Smooth muscle cell (in vitro differentiated cells): ENCODE measurements at regions not wholly inside any gene's neighbourhood (a gene's known extent, or its start where the extent isn't known, plus 50 kb on each side); places are given as distances from the start of the nearest gene placed in this dataset.

Source experiments
- DNase-seq: peaks from one replicate; lab custom pipeline; 2025; ENCODE audit not compliant: unreplicated experiment; lab: John Stamatoyannopoulos, UW
- H2AFZ ChIP-seq: fragments of 200-600 bp; sonication (generic); 2 replicates; pipeline ENCODE4 v1.6.0; 2016; ENCODE audit warnings: antibody characterized with exemption, low read depth, mild to moderate bottlenecking
- H3F3A ChIP-seq: fragments of 200-600 bp; sonication (generic); 2 replicates; pipeline ENCODE4 v1.6.0; 2017; ENCODE audit warnings: antibody characterized with exemption, low read depth
- H3K27ac ChIP-seq: fragments of 200-600 bp; sonication (generic); 2 replicates; pipeline ENCODE4 v1.5.1; 2016; ENCODE audit warnings: low read depth, mild to moderate bottlenecking
- H3K27me3 ChIP-seq: fragments of 200-600 bp; sonication (generic); 2 replicates; pipeline ENCODE4 v1.6.1; 2016; ENCODE audit warnings: low read depth, mild to moderate bottlenecking
- H3K36me3 ChIP-seq: fragments of 200-600 bp; sonication (generic); 2 replicates; pipeline ENCODE4 v1.5.1; 2016; ENCODE audit warnings: low read depth
- H3K4me1 ChIP-seq: fragments of 200-600 bp; sonication (generic); 2 replicates; pipeline ENCODE4 v1.5.1; 2016; ENCODE audit warnings: low read depth
- H3K4me2 ChIP-seq: fragments of 200-600 bp; sonication (generic); 2 replicates; pipeline ENCODE4 v1.6.0; 2016; ENCODE audit warnings: mild to moderate bottlenecking
- H3K4me3 ChIP-seq: fragments of 200-600 bp; sonication (generic); 2 replicates; pipeline ENCODE4 v1.5.1; 2016; ENCODE audit warnings: mild to moderate bottlenecking
- H3K79me2 ChIP-seq: fragments of 200-600 bp; sonication (generic); 2 replicates; pipeline ENCODE4 v1.6.0; 2016; ENCODE audit warnings: low read depth, mild to moderate bottlenecking
- H3K9ac ChIP-seq: fragments of 200-600 bp; sonication (generic); 2 replicates; pipeline ENCODE4 v1.6.0; 2016; ENCODE audit warnings: low read depth
- H3K9me3 ChIP-seq: fragments of 200-600 bp; sonication (generic); replicated peaks from 2 replicates; pipeline ENCODE4 v1.5.1; 2016; ENCODE audit warnings: low read depth
- H4K20me1 ChIP-seq: fragments of 200-600 bp; sonication (generic); 2 replicates; pipeline ENCODE4 v1.6.0; 2016; ENCODE audit warnings: low read depth
- WGBS: methylation state at CpG from one replicate; pipeline ENCODE4 v1.1.7; 2016; ENCODE audit warnings: low lambda C conversion rate; 5-methylcytosine and 5-hydroxymethylcytosine counted together
- TF ChIP-seq, protein P1 (sequence below): fragments of 200-600 bp; sonication (generic); IDR thresholded peaks from 2 replicates; pipeline ENCODE4 v1.5.1; 2017; ENCODE audit warnings: borderline replicate concordance, mild to moderate bottlenecking, antibody characterized with exemption; ENCODE audit not compliant: insufficient read depth, poor library complexity, severe bottlenecking

DNA sequence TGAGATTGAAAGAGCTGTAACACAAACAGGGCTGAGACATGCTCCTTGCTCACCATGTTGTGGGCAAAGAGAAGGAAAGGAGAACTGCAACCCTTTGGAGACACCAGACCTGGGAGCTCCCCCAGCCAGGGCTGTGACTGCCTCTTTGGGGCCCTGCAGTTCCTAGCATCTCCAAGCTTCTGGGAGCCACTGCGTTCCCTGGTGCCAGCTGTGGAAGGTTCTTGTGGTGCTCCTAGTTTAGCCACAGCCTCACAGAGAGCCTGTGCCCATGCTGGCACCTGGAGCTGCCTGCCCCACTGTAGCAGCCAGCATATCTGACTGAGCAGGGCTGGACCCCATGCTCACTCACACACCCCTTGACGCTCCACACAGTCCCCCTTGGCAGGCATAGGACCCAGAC is 141.7 kb downstream of the PDHA2 start:
- 100% methylated on average over 2 of the region's 2 CpGs for WGBS
- no peaks in the 10 kb centered on the region for H4K20me1 ChIP-seq
- H3K27ac ChIP-seq: no peak overlapping the region
- no peaks in the 10 kb centered on the region for H3K79me2 ChIP-seq
- H3K9me3 ChIP-seq: no peaks in the 10 kb centered on the region
- no peak overlapping the region for H3K9ac ChIP-seq
- H3K4me3 ChIP-seq: no peak overlapping the region
- H3K36me3 ChIP-seq: no peaks in the 10 kb centered on the region
- no peaks in the 10 kb centered on the region for H3K4me1 ChIP-seq
- H3K27me3 ChIP-seq: no peaks in the 10 kb centered on the region
- TF ChIP-seq, protein P1, sequence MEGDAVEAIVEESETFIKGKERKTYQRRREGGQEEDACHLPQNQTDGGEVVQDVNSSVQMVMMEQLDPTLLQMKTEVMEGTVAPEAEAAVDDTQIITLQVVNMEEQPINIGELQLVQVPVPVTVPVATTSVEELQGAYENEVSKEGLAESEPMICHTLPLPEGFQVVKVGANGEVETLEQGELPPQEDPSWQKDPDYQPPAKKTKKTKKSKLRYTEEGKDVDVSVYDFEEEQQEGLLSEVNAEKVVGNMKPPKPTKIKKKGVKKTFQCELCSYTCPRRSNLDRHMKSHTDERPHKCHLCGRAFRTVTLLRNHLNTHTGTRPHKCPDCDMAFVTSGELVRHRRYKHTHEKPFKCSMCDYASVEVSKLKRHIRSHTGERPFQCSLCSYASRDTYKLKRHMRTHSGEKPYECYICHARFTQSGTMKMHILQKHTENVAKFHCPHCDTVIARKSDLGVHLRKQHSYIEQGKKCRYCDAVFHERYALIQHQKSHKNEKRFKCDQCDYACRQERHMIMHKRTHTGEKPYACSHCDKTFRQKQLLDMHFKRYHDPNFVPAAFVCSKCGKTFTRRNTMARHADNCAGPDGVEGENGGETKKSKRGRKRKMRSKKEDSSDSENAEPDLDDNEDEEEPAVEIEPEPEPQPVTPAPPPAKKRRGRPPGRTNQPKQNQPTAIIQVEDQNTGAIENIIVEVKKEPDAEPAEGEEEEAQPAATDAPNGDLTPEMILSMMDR: no peak
- DNase-seq: no peak
- H3K4me2 ChIP-seq: no peak overlapping the region
- H3F3A ChIP-seq: no peaks in the 10 kb centered on the region
- no peak overlapping the region for H2AFZ ChIP-seq

DNA sequence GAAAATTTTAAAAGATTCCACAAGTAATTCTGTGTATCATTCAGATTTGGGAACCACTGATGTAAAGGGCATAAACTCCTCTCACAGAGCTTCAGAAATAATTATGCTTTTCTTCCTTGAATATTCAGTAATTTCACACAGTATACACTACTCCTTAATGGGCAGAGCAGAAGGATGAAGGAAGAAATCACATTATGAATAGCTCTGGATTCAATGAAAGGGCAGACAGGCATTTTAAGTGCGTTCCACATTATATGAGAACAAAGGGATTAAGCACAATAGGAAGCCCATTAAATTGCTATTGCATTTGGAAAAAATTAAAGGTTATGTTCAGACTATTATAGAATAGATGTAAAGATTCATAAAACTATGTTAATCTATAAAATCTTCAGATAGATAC is 142.6 kb downstream of the PDHA2 start:
- Histone ChIP-seq H3K9me3 (no peaks in the 10 kb centered on the region), H3K9ac (no peak overlapping the region), H3K27me3 (no peaks in the 10 kb centered on the region), H3K4me1 (no peaks in the 10 kb centered on the region), H3K4me3 (no peak overlapping the region), H3K79me2 (no peaks in the 10 kb centered on the region), H3F3A (no peaks in the 10 kb centered on the region), H3K36me3 (no peaks in the 10 kb centered on the region), H3K27ac (no peak overlapping the region), H2AFZ (no peak overlapping the region), H3K4me2 (no peak overlapping the region), H4K20me1 (no peaks in the 10 kb centered on the region)
- 95% methylated on average over 1 of the region's 1 CpG for WGBS
- no peak for DNase-seq
- TF ChIP-seq, protein P1: no peak

DNA sequence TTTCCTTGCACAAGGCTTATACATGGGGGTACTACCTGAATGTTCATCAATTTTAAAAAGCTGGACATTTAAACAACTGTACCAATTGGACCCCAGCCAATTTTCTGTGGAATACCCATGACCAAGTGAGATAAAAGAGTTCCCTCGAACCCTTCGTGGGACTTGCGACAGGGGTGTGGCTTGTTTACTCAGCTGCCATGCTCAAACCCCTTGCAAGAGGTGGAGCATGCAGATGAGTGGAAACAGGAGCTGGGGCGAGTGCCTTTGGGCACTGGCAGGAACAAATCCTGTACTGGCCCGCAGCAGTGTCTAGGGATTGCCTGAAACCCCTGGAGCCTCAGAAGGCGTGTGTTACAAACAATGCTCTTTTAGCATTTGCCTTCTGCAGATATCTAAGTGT is 144.2 kb downstream of the PDHA2 start:
- Histone ChIP-seq H3K79me2 (no peaks in the 10 kb centered on the region), H2AFZ (no peak overlapping the region), H3K4me3 (no peak overlapping the region), H3K36me3 (no peaks in the 10 kb centered on the region), H3K27ac (no peak overlapping the region), H3K4me2 (no peak overlapping the region), H3K9ac (no peak overlapping the region), H3K4me1 (no peaks in the 10 kb centered on the region), H4K20me1 (no peaks in the 10 kb centered on the region), H3F3A (no peaks in the 10 kb centered on the region), H3K27me3 (no peaks in the 10 kb centered on the region), H3K9me3 (no peaks in the 10 kb centered on the region)
- DNase-seq: no peak
- WGBS: 93% methylated on average over 6 of the region's 6 CpGs
- TF ChIP-seq, protein P1: no peak

DNA sequence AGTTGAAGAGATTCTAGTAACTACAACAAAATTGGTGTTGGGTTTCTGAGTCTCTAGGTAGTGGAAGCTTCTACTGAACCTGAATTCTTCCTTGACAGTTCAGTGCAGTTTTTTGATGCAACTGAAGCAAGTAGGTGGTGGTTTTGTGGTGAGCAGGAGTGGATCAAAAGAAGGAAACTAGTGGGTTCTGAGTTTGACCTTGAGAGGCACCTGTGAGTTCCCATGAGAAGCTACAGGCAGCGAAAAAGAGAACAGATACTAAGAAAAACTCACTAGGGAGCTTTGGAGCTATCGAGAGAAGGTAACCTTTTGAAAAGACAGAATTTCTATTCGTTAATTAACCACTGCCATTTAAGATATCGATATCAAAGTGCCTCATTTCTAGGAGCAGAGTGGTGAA is 145.2 kb downstream of the PDHA2 start:
- no peaks in the 10 kb centered on the region for H3K4me1 ChIP-seq
- DNase-seq: no peak
- no peaks in the 10 kb centered on the region for H4K20me1 ChIP-seq
- H3K79me2 ChIP-seq: no peaks in the 10 kb centered on the region
- no peaks in the 10 kb centered on the region for H3K27me3 ChIP-seq
- no peak overlapping the region for H3K27ac ChIP-seq
- no peak overlapping the region for H3K4me2 ChIP-seq
- no peaks in the 10 kb centered on the region for H3K9me3 ChIP-seq
- no peak overlapping the region for H3K9ac ChIP-seq
- no peaks in the 10 kb centered on the region for H3K36me3 ChIP-seq
- 91% methylated on average over 4 of the region's 4 CpGs for WGBS
- H2AFZ ChIP-seq: no peak overlapping the region
- no peaks in the 10 kb centered on the region for H3F3A ChIP-seq
- H3K4me3 ChIP-seq: no peak overlapping the region
- TF ChIP-seq, protein P1: no peak
